ENCODE measurements at regions not wholly inside any gene's neighbourhood (a gene's known extent, or its start where the extent isn't known, plus 50 kb on each side); places are given as distances from the start of the nearest gene placed in this dataset.

GRCh38 chr1:173307845-173308244, 100.7 kb upstream of the TNFSF4 start:
- TF ChIP-seq CTCF (IDR thresholded peaks at IDR 0.05; ENCODE audit: poor library complexity) = no peak
- TF ChIP-seq EZH2 (IDR thresholded peaks at IDR 0.05; ENCODE audit: borderline replicate concordance) = no peak
